MM.1S (cell line): ENCODE measurements at regions not wholly inside any gene's neighbourhood (a gene's known extent, or its start where the extent isn't known, plus 50 kb on each side); places are given as distances from the start of the nearest gene placed in this dataset.

Source experiments
- DNase-seq: peaks from one replicate; pipeline ENCODE4 v3.0.0-alpha.2; 2015
- H2AFZ ChIP-seq: fragments of 300-600 bp; sonication (generic); 2 replicates; pipeline ENCODE4 v1.6.0; 2016; ENCODE audit warnings: antibody characterized with exemption, low read length
- H3F3A ChIP-seq: fragments of 300-600 bp; sonication (generic); 2 replicates; pipeline ENCODE4 v1.6.1; 2016; ENCODE audit warnings: mild to moderate bottlenecking, antibody characterized with exemption, low read length, moderate library complexity, mixed read lengths; ENCODE audit not compliant: insufficient read depth
- H3K27ac ChIP-seq: fragments of 300-600 bp; sonication (generic); 2 replicates; pipeline ENCODE4 v1.5.1; 2016; ENCODE audit warnings: mild to moderate bottlenecking, low read length
- H3K27me3 ChIP-seq: fragments of 300-600 bp; sonication (generic); replicated peaks from 2 replicates; pipeline ENCODE4 v1.6.0; 2016; ENCODE audit warnings: low read length; ENCODE audit not compliant: insufficient read depth
- H3K36me3 ChIP-seq: fragments of 300-600 bp; sonication (generic); replicated peaks from 2 replicates; pipeline ENCODE4 v1.6.1; 2016; ENCODE audit warnings: mild to moderate bottlenecking, low read length, mixed read lengths; ENCODE audit not compliant: insufficient read depth
- H3K4me1 ChIP-seq: fragments of 300-600 bp; sonication (generic); 2 replicates; pipeline ENCODE4 v1.6.1; 2016; ENCODE audit warnings: low read length, mixed read lengths
- H3K4me2 ChIP-seq: fragments of 300-600 bp; sonication (generic); 2 replicates; pipeline ENCODE4 v1.6.0; 2016; ENCODE audit warnings: low read depth, low read length
- H3K4me3 ChIP-seq: fragments of 300-600 bp; sonication (generic); 2 replicates; pipeline ENCODE4 v1.5.1; 2016; ENCODE audit warnings: low read length, mixed read lengths
- H3K79me2 ChIP-seq: fragments of 300-600 bp; sonication (generic); 2 replicates; pipeline ENCODE4 v1.6.1; 2016; ENCODE audit warnings: mixed run types, low read length, mixed read lengths
- H3K9ac ChIP-seq: fragments of 300-600 bp; sonication (generic); 2 replicates; pipeline ENCODE4 v1.6.1; 2016; ENCODE audit warnings: low read length, mixed read lengths
- H3K9me2 ChIP-seq: fragments of 300-600 bp; sonication (generic); replicated peaks from 2 replicates; pipeline ENCODE4 v1.6.1; 2016; ENCODE audit warnings: mild to moderate bottlenecking, low read length, mixed read lengths; ENCODE audit not compliant: insufficient read depth
- H3K9me3 ChIP-seq: fragments of 300-600 bp; sonication (generic); replicated peaks from 2 replicates; pipeline ENCODE4 v1.6.1; 2016; ENCODE audit warnings: mild to moderate bottlenecking, low read length, mixed read lengths; ENCODE audit not compliant: insufficient read depth
- H4K20me1 ChIP-seq: fragments of 300-600 bp; sonication (generic); 2 replicates; pipeline ENCODE4 v1.6.1; 2016; ENCODE audit warnings: mild to moderate bottlenecking, low read length, moderate library complexity, mixed read lengths; ENCODE audit not compliant: insufficient read depth
- EZH2 ChIP-seq: fragments of 300-600 bp; sonication (generic); optimal IDR thresholded peaks from 2 replicates; pipeline ENCODE3; 2017; ENCODE audit warnings: low read depth, mild to moderate bottlenecking, antibody characterized with exemption, low read length, mixed read lengths
- EZH2phosphoT487 ChIP-seq: fragments of 300-600 bp; sonication (generic); IDR thresholded peaks from 2 replicates; pipeline ENCODE4 v1.6.1; 2018; ENCODE audit warnings: antibody characterized with exemption, low read length
- TF ChIP-seq, protein P1 (sequence below): fragments of 300-600 bp; sonication (generic); IDR thresholded peaks from 2 replicates; pipeline ENCODE4 v1.5.1; 2016; ENCODE audit warnings: antibody characterized with exemption, low read length, mixed read lengths

- no peak for TF ChIP-seq EZH2
- TF ChIP-seq, protein P1, sequence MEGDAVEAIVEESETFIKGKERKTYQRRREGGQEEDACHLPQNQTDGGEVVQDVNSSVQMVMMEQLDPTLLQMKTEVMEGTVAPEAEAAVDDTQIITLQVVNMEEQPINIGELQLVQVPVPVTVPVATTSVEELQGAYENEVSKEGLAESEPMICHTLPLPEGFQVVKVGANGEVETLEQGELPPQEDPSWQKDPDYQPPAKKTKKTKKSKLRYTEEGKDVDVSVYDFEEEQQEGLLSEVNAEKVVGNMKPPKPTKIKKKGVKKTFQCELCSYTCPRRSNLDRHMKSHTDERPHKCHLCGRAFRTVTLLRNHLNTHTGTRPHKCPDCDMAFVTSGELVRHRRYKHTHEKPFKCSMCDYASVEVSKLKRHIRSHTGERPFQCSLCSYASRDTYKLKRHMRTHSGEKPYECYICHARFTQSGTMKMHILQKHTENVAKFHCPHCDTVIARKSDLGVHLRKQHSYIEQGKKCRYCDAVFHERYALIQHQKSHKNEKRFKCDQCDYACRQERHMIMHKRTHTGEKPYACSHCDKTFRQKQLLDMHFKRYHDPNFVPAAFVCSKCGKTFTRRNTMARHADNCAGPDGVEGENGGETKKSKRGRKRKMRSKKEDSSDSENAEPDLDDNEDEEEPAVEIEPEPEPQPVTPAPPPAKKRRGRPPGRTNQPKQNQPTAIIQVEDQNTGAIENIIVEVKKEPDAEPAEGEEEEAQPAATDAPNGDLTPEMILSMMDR = no peak
- TF ChIP-seq EZH2phosphoT487 = no peak
- no peak for DNase-seq
- peaks cover 3% of the 10 kb centered on the region; the same call in 1 of the 2 replicates for H3K4me1 ChIP-seq
- H3K27ac ChIP-seq = no peak overlapping the region
- no peaks in the 10 kb centered on the region for H3K79me2 ChIP-seq
- H3F3A ChIP-seq = no peaks in the 10 kb centered on the region
- H3K9ac ChIP-seq = no peak overlapping the region
- H3K27me3 ChIP-seq = no peaks in the 10 kb centered on the region
- H4K20me1 ChIP-seq = no peaks in the 10 kb centered on the region
- H2AFZ ChIP-seq = no peak overlapping the region
- H3K9me3 ChIP-seq = no peaks in the 10 kb centered on the region
- H3K4me2 ChIP-seq = no peak overlapping the region
- no peaks in the 10 kb centered on the region for H3K9me2 ChIP-seq
- no peak overlapping the region for H3K4me3 ChIP-seq
- H3K36me3 ChIP-seq = no peaks in the 10 kb centered on the region
Measured at GRCh38 chr4:147134536-147135210, 189.0 kb upstream of the TTC29 start.

DNA sequence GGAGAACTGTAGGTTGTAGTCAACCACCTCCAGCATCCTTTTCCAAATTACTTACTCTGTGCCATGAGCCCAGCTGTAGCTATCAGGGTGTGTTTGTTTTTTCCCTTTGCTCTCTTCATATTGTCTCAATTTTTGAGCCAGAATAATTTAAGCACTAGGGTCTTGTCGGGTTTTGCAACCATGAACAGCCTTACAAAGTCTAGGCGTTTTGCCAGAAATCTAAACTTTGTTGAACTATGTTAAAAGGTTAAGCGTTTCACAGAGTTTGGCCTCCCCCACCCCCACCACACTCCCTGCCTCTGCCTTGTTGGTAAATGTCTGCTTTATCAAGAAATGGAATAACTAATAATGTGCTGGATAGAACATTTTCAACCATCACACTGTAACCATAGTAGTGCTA lies 190.6 kb upstream of the TTC29 start:
- TF ChIP-seq, protein P1 = no peak
- TF ChIP-seq EZH2 = no peak
- no peak for TF ChIP-seq EZH2phosphoT487
- no peak overlapping the region for H3K9ac ChIP-seq
- H3K4me2 ChIP-seq = no peak overlapping the region
- H3K27me3 ChIP-seq = no peaks in the 10 kb centered on the region
- H3K4me1 ChIP-seq = peaks cover 8% of the 10 kb centered on the region
- H3K9me3 ChIP-seq = no peaks in the 10 kb centered on the region
- no peak overlapping the region for H3K27ac ChIP-seq
- no peaks in the 10 kb centered on the region for H3K36me3 ChIP-seq
- H2AFZ ChIP-seq = no peak overlapping the region
- no peaks in the 10 kb centered on the region for H4K20me1 ChIP-seq
- H3K79me2 ChIP-seq = no peaks in the 10 kb centered on the region
- no peaks in the 10 kb centered on the region for H3K9me2 ChIP-seq
- no peak overlapping the region for H3K4me3 ChIP-seq
- peaks cover 6% of the 10 kb centered on the region; the same call in 1 of the 2 replicates for H3F3A ChIP-seq
- DNase-seq = no peak

GRCh38 chr4:147136751-147137150 lies 191.1 kb upstream of the TTC29 start:
- no peaks in the 10 kb centered on the region for H3K36me3 ChIP-seq
- no peak overlapping the region for H3K9ac ChIP-seq
- H3K27ac ChIP-seq = no peak overlapping the region
- no peaks in the 10 kb centered on the region for H3K79me2 ChIP-seq
- H3K9me2 ChIP-seq = no peaks in the 10 kb centered on the region
- H2AFZ ChIP-seq = no peak overlapping the region
- TF ChIP-seq EZH2 (no peak), EZH2phosphoT487 (no peak)
- TF ChIP-seq, protein P1 = no peak
- peaks cover 13% of the 10 kb centered on the region for H3K4me1 ChIP-seq
- H4K20me1 ChIP-seq = no peaks in the 10 kb centered on the region
- H3K27me3 ChIP-seq = no peaks in the 10 kb centered on the region
- H3F3A ChIP-seq = peaks cover 9% of the 10 kb centered on the region
- no peak overlapping the region for H3K4me2 ChIP-seq
- H3K4me3 ChIP-seq = no peak overlapping the region
- H3K9me3 ChIP-seq = no peaks in the 10 kb centered on the region
- DNase-seq = no peak
